ENCODE measurements at regions not wholly inside any gene's neighbourhood (a gene's known extent, or its start where the extent isn't known, plus 50 kb on each side); places are given as distances from the start of the nearest gene placed in this dataset.

DNA sequence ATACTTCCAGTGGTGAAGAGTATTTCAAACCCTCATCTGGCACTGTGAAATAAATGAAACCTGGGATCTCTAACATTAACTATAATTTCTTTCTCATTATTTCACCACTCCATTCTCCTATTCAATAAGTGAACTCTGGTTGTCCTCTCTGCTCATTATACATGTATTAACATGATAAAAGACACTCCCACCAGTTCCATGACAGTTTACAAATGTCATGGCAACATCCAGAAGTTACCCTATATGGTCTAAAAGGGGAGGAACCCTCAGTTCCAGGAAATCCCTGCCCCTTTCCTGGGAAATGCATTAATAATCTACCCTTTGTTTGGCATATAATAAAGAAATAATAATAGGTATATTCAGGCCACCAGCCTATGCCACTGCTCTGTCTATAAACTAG lies 62.7 kb upstream of the BRINP3 start:
- DNase-seq, result no peak

DNA sequence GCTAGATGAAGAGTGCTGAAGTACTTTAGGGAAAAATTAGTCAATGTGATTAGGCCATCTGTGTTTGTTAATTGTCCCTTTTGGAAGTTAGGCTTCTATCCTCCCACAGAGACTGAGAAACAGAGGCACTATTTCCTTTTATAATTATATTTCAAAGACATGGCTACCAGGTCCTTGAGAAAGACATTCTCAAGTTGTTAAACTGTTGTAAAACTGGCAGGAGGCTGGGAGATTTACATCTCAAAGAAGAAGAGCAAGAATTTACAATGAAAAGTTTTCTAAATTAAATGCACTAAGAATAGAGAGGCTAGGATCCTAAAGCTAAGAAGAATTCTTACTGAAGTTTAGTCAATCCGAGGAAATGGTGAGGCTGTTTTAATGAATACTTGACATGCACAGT lies 74.0 kb upstream of the BRINP3 start:
- no peak for DNase-seq

DNA sequence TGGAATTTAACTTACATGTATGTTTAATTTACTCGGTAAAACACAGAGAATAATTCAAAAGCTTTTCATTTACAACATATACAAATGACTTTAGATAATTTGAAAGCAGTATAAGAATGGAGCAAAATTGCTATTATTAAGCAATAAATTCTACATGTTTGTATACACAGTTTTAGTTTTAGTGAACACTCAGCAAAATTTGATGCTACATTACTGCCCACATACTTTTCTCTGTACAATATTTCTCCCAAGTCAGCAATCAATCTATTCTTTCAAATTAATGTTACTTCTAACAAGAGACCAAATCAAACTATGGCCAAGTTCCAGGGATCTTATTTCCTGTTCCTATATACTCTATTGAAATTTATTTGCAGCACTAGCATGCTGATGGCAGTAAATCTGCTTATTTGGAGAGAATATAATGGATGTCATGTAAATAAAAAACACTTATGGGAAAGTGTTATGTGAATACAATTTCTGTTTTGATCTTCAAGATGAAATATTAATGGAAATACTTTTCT lies 82.6 kb upstream of the BRINP3 start:
- no peak for DNase-seq

DNA sequence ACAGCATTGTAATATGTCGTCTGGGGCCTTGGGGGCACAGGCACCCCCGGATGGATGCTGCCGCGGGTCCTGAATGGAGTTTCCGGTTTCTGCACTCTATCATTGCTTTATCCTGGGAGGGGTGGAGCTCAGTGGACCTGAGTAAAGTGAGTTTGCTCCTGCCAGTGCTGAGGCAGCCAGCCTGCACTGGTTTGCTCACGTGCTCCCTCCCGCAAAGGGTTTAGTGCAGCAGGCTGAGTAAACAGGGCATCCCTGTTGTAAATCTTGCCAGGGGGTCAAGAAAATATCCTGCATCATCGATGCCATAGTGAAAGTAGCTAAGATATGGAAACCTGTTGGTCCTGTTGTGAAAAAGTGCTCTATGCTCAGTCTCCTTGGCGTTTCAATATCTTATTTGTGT lies 85.6 kb upstream of the BRINP3 start:
- no peak for DNase-seq

DNA sequence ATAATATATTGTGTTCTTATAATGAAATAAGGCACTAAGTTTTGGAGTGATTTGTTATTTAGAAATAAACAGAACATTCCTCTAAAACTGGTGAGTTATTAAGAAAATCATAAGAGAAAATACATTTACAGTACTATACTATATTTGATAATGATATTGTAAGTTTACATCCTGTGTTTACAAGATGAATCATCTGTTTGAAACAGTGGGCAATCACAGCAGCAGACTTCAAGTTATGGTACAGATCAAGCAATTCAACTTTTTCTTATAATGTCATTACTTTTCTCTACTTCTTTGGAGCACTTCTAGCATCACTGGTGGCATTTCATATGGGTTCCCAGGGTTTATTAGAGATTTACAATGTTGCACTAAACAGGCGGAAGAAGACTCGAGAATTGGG lies 86.5 kb upstream of the BRINP3 start:
- no peak for DNase-seq

DNA sequence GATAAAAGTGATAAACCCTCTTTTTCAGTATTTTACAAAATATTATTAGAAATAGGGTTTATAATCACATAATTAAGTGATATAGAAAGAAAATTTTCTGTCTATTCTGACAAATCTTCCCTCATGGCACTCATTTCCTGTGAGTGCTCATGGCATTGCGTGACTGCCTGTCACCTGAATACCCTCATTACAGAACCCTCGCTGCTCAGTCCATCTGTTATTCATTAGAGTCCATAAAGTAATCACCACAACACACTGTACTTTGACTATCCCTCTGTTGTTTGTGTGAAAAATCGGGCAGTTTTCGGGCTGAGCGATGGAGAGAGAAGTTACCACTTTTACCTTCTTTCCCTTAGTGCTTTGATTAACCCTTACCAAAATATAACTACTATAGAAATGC lies 100.4 kb upstream of the BRINP3 start:
- DNase-seq, result no peak

DNA sequence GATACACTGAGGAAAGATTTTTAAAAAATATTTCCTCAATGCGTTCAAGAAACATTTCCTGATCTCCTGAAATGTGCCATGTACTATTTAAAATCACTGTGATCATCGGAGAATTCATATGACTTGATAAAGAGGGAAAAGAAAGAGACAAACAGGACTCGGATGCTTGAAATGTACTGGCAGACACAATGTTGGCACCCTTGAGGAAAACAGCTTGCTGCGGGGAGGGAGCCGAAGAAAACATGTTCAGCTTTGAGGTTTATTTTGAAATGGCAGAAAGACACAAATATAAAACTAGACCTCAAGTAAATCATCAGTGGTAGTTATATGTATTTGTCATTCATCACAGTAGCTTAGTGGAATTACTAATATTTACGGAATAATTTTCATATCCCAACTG lies 100.9 kb upstream of the BRINP3 start:
- no peak for DNase-seq

DNA sequence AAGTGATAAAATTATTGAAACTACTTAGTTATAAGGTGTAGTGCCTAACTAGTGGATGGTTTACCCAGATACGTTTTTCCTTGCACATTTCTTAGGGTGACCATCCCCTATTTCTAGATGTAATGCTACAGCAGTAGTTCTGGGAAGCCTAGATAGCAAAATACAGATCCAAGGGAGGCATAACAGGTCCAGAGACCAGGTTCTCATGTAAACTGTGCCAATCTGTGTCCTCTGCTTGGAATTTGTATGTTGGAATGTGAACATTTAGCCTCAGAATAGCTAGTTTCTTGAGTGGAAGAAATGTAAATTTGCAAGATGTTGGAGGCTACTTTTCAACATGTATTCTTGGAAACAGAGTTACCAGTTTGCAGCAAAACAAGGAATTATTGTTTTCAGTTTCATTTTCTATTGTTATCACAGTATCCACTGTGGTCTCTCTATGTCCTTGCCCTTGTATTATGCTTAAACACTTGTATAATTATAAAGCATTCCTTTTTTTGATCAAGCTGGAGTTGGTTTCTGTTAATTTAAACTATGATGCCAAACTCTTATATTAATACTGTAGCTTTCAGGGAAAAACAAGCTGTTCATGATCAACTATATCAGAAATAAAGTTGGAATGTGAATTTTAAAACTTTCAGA lies 102.0 kb upstream of the BRINP3 start:
- no peak for DNase-seq

DNA sequence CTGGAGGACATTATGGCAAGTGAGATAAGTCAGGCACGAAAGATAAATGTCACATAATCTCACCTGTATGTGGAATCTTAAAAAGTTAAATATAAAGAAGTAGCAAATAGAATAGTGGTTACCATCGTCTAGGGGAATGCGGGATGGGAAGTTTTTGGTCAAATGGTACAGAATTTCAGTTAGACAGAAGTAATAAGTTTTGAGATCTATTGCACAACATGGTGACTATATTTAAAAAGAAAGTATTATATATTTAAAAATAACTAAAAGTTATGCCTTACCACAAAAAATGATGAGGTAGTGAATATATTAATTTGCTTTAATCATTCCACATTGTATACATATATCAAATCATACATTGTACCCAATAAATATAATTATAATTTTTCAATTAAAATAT lies 106.2 kb upstream of the BRINP3 start:
- DNase-seq, result no peak

DNA sequence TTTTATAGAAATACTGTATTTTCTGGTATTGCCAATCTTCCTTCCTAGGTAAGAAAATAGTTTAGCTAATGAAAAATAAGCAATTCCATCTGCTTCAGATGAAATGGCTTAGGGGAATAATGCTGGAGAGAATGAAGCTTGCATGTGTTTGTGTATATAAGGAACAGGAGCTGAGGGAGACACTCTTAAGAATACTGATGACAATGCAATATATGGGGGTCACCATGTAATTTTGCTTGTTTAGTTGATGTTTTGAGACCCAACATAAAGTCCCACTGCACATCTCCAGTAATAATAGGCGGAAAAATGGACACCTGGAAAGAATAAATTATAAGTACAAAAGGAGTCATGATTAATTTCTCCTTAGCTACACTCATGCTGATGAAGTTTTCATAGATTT lies 110.8 kb upstream of the BRINP3 start:
- no peak for DNase-seq

DNA sequence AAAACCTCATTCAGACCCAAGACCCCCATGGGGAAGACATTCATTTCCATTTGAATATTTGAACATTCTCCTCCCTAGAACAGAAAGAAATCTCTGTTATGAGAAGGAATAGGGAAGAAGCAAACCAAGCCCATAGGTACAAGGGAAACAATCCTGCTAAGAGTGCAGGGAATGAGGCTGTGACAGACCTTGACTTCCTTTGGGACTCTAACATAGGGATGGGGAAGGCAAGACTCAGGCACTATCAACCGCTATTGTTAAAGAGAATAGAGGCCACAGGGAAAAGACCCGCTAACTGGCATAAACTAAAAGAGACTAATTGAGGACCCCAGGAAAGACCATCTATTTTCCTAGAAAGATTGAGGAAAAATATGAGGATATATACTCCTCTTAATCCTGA lies 117.8 kb upstream of the BRINP3 start:
- DNase-seq, result no peak

DNA sequence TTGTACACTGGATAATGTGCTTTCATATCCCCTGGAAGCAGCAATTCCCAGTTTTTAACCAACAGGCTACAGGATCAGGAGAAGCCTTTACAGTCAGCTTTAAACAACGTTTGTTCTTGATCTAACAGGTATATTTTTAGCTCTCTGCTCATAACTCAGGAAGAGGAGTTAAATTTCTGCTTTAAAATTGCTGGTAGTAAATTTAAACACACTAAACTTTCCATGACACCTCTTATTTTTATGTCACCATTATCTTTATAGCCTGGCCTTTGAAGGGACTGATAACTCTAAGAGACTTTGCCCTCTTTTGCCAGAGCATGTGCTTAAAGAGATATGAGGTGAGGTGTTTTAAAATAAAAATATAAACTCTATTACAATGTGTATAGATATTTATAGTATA lies 119.6 kb upstream of the BRINP3 start:
- no peak for DNase-seq

DNA sequence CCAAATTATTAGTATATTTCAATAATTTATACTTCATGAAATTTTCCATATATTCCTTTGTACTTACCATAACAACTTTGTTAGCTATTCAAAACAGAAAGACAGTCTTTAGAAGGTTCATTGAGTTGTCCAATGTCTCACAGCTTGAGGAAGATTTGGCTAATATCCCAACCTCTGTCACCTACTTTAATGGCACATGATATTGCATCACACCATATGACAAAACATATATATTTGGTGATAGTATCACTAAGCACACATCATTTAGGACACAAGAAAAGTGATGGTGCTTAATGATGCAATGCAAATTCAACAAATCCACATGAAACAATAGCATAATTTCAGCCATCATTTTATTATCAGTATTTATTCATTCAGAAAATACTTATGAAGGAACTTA lies 122.0 kb upstream of the BRINP3 start:
- DNase-seq, result no peak

DNA sequence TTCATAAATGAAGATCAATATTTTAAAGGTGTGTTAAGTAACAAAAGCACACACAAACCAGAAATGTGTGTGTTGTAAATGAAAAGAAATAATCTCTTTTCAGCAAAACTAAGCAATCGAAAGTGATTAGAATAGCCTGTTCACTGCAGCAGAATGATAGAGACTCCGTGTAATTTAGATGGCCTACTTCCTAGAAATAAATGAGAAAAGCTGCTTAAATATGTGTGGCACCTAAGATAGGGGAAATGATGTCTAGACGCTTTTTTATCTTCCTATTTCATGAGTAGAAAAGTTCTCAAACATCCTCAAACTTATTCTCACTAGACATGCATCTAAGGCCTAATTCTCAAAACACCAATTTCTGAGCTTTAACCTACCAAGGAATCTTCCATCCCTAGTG lies 124.7 kb upstream of the BRINP3 start:
- DNase-seq, result no peak

DNA sequence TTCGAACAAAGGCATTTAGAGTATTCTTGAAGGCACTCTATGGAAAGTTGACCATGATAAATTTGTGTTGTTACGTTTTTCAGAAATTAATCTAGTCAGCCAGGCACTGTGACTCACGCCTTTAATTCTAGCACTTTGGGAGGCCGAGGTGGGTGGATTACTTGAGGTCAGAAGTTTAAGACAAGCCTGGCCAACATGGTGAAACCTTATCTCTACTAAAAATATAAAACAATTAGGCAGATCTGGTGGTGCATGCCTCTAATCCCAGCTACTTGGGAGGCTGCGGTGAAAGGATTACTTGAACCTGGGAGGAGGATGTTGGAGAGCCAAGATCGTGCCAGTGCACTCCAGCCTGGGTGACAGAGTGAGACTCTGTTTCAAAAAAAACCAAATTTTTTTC lies 130.6 kb upstream of the BRINP3 start:
- no peak for DNase-seq

DNA sequence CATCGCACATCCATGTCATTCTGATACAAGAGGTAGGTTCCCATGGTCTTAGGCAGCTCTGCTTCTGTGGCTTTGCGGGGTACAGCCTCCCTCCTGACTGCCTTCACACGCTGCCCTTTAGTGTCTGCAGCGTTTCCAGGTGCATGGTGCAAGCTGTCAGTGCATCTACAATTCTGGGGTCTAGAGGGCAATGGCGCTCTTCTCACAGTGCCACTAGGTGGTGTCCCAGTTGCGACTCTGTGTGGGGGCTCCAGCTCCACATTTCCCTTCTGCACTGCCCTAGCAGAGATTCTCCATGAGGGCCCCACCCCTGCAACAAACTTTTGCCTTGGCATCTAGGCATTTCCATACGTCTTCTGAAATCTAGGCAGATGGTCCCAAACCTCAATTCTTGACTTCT lies 138.2 kb upstream of the BRINP3 start:
- DNase-seq, result no peak

DNA sequence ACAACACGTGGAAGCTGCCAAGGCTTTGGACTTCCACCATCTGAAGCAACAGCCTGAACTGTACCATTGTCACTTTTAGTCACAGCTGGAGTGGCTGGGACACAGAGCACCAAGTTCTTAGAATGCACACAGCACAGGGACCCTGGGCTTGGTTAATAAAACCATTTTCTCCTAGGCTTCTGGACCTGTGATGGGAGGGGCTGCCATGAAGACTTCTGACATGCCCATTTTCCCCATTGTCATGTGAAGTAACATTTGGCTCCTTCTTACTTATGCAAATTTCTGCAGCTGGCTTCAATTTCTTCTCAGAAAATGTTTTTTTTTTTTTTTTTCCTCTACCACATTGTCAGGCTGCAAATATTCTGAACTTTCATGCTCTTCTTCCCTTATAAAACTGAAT lies 138.6 kb upstream of the BRINP3 start:
- no peak for DNase-seq

DNA sequence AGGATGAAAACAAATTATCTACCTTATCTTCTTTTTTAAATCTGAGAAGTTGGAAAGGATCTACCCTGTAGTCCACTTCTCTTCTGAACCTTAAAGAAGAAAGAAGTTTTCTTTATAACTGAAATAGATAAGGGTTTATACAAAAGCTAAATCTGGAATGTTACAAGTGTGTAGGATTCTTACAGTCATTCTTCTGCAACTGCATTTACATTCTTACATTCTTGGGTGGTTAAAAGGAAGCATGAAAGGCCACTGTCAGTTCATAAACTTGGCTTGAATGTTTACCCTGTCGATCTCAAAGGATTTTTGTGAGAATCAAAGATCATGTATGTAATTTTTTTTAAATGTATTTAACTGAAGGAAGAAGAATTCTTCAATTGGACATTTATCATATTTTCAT lies 142.1 kb upstream of the BRINP3 start:
- DNase-seq, result no peak

DNA sequence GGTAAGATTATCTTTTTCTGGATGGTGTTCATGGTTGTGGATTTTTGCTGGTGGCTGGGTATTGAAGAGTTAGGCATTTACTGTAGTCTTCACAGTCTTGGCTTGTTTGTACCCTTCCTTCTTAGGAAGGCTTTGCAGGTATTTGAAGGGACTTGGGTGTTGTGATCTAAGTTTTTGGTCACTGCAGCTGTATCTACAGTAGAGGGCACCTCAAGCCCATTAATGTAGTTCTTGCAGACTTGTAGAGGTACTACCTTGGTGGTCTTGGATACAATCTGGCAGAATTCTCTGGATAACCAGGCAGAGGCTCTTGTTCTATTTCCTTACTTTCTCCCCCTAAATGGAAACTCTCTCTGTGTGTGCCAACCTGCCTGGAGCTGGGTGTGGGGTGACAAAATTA lies 155.8 kb upstream of the BRINP3 start:
- no peak for DNase-seq

DNA sequence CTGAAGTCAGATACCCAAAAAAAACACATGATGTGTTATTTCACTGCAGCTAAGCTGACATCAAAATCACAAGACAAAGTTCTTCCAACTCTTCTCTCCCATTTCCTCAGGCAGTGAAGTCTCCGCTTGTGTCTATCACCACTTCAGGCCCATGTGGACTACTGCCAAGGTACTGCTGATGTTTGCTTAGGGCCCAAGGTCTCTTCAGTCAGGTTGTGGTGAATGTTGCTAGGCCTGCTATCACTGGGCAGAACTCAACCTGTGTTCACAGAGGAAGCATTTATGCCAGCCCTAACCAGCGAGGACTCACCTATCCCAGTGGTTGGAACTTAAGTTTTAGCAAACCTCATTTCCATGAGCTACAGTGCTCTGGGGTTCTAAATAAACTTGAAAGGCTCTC lies 156.5 kb upstream of the BRINP3 start:
- DNase-seq, result no peak

DNA sequence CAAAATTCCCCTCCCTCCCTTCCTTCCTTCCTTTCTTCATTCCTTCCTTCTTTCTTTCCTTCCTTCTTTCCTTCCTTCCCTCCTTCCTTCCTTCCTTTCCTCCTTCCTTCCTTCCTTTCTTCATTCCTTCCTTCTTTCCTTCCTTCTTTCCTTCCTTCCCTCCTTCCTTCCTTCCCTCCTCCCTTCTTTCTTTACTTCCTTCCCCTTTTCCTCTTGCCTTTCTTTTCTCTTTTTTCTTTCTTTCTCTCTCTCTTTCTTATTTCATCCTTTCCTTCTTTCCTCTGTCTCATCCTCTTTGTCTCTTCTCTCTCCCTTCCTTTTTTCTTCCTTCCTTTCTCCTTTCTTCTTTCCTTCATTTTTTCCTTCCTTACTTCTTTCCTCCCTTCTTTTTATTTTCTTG lies 171.9 kb upstream of the BRINP3 start:
- DNase-seq, result no peak

DNA sequence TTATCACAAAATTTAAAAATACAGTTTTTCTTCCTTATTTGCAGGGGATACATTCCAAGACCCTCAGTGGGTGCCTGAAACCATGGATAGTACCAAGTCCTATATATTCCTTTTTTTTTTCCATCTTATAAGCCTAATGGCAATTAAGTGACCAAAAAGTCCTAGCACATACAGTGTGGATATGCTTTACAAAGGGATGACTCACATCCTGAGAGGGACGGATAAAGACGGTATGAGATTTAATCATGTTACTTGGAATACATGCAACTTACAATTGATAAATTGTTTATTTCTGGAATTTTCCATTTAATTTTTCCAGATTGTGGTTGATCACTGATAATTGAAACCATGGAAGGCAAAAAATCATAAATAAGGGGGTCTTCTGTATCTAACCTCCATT lies 181.2 kb upstream of the BRINP3 start:
- no peak for DNase-seq

DNA sequence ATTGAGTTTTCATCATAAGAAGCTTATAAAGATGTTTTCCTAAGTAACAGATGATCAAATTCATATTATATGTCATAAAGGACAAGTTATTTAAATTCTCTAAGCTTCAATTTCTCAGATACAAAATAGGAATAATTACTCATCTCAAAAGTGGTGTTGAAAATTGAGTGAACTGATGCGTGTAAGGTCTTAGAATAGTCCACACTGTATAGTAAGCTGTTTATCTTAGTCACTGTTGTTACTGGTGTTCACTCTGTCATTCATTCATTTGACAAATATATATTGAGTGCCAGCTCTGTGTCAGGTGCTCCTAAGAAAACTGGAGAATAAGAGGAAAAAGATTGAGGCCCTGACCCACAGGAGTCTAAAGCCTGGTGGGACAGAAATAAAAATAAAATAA lies 186.3 kb upstream of the BRINP3 start:
- no peak for DNase-seq

DNA sequence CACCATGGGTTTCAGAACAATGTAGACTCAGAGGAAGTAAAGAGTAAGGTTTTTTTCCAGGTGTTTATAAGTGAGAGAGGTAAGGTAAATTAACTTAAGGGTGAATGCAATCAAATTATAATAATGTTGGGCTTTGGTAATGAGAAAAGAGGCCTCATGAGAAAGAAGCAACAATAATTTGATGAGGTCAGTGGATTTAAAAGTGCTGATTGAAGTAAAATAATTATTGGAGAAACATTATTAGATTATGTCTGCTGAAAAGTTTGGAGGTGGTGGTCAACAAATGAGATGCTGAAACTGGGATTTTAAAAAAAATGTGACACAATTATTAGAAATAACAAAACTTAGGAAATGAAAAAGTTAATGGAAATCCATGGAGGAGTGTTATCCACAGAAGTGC lies 187.4 kb upstream of the BRINP3 start:
- DNase-seq, result no peak

Measured in nucleus accumbens (tissue), 56 donors.